PC-3 (cell line): ENCODE measurements at regions not wholly inside any gene's neighbourhood (a gene's known extent, or its start where the extent isn't known, plus 50 kb on each side); places are given as distances from the start of the nearest gene placed in this dataset.
"Not testable (repeated sequence)": the region's sequence is repeated elsewhere in the genome, so short reads cannot be mapped to it uniquely, and the experiment has no call there.

Experiments used
- CTCF ChIP-seq: fragments of 300-600 bp; sonication (generic); conservative IDR thresholded peaks from 2 replicates; pipeline ENCODE4 v1.5.1; 2017; ENCODE audit warnings: antibody characterized with exemption, low read depth, mild to moderate bottlenecking, low read length
- EZH2 ChIP-seq: fragments of 300-600 bp; sonication (generic); IDR thresholded peaks from one replicate; pipeline ENCODE4 v1.6.1; 2017; ENCODE audit warnings: antibody characterized with exemption, mild to moderate bottlenecking, low read length; ENCODE audit not compliant: unreplicated experiment
- EZH2phosphoT487 ChIP-seq: fragments of 300-600 bp; sonication (generic); IDR thresholded peaks from 2 replicates; pipeline ENCODE4 v1.6.1; 2018; ENCODE audit warnings: mild to moderate bottlenecking, antibody characterized with exemption, low read length, borderline replicate concordance

- not testable (repeated sequence) for TF ChIP-seq CTCF, EZH2phosphoT487, EZH2
Observed at GRCh38 chr2:167558272-167558991, 670.2 kb downstream of the XIRP2 start.
